ENCODE measurements at regions not wholly inside any gene's neighbourhood (a gene's known extent, or its start where the extent isn't known, plus 50 kb on each side); places are given as distances from the start of the nearest gene placed in this dataset.

DNA sequence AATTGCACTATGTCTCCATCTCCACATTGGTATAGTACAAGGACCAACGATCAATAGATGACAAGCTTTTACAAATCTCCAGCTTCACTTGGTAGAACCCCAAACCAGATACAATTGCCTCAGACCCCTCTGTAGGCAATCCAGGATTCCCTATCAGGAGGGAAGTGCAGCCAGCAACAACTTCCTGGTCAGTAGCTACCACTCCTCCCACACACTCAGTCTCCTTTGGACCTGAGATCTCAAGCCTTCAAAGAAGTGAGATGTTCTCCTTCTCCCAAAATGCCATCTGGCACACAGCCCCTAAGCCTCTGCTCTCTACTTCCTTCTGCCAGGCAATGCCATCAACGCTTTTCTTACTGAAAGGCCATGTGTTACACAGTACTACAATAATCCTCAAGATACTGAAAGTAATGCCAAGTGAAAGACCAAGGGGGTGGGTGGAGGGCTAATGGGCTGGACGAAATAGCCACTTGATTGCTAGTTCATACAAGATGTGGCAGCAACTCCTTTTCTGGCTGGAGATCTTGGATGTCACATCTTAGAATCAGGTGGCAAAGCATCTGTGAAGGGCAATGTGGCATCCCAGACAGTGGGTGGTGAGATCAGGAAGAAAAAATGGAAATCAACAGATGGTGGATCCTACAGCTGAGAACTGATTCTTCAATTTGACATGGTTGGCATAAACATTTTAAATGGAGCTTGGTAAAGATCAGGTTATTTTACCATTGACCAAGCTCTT lies 75.3 kb upstream of the ACP3 start:
- Histone ChIP-seq H3K9ac (ENCODE audit: low read depth in 1 of 2, low read length in 2 of 2) (no peak overlapping the region), H3K36me3 (ENCODE audit: control insufficient read depth in 4 of 4, insufficient read depth in 3 of 4, low read depth in 1 of 4, low read length in 3 of 4) (no peaks in the 10 kb centered on the region), H3K9me3 (ENCODE audit: control insufficient read depth in 4 of 4, low read length in 3 of 4) (peaks cover 0 to 2% (median 0%) of the 10 kb centered on the region in 4 donors), H3K27ac (ENCODE audit: low read depth in 1 of 2, low read length in 2 of 2) (no peak overlapping the region), H3K4me1 (ENCODE audit: control insufficient read depth in 4 of 4, insufficient read depth in 4 of 4, low read length in 3 of 4) (no peaks in the 10 kb centered on the region), H3K27me3 (ENCODE audit: control insufficient read depth in 4 of 4, insufficient read depth in 4 of 4, low read length in 3 of 4) (no peaks in the 10 kb centered on the region), H3K4me3 (ENCODE audit: low read depth in 1 of 3, low read length in 3 of 3) (no peak overlapping the region)
- DNase-seq (ENCODE audit: low spot score) = no peak
- WGBS = 75% methylated on average over 3 of the region's 3 CpGs
- no peak for TF ChIP-seq YY1 (IDR thresholded peaks at IDR 0.05)
- no peak for TF ChIP-seq HNF4A (conservative IDR thresholded peaks at IDR 0.05)
- TF ChIP-seq FOXA1 (IDR thresholded peaks at IDR 0.05) = no peak
- TF ChIP-seq, protein P1, sequence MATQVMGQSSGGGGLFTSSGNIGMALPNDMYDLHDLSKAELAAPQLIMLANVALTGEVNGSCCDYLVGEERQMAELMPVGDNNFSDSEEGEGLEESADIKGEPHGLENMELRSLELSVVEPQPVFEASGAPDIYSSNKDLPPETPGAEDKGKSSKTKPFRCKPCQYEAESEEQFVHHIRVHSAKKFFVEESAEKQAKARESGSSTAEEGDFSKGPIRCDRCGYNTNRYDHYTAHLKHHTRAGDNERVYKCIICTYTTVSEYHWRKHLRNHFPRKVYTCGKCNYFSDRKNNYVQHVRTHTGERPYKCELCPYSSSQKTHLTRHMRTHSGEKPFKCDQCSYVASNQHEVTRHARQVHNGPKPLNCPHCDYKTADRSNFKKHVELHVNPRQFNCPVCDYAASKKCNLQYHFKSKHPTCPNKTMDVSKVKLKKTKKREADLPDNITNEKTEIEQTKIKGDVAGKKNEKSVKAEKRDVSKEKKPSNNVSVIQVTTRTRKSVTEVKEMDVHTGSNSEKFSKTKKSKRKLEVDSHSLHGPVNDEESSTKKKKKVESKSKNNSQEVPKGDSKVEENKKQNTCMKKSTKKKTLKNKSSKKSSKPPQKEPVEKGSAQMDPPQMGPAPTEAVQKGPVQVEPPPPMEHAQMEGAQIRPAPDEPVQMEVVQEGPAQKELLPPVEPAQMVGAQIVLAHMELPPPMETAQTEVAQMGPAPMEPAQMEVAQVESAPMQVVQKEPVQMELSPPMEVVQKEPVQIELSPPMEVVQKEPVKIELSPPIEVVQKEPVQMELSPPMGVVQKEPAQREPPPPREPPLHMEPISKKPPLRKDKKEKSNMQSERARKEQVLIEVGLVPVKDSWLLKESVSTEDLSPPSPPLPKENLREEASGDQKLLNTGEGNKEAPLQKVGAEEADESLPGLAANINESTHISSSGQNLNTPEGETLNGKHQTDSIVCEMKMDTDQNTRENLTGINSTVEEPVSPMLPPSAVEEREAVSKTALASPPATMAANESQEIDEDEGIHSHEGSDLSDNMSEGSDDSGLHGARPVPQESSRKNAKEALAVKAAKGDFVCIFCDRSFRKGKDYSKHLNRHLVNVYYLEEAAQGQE (IDR thresholded peaks at IDR 0.05) = no peak
- no peak for TF ChIP-seq GABPA (IDR thresholded peaks at IDR 0.05 in 1 of 2, conservative IDR thresholded peaks at IDR 0.05 in 1 of 2)
- no peak for TF ChIP-seq TAF1 (conservative IDR thresholded peaks at IDR 0.05)
- TF ChIP-seq, protein P2, sequence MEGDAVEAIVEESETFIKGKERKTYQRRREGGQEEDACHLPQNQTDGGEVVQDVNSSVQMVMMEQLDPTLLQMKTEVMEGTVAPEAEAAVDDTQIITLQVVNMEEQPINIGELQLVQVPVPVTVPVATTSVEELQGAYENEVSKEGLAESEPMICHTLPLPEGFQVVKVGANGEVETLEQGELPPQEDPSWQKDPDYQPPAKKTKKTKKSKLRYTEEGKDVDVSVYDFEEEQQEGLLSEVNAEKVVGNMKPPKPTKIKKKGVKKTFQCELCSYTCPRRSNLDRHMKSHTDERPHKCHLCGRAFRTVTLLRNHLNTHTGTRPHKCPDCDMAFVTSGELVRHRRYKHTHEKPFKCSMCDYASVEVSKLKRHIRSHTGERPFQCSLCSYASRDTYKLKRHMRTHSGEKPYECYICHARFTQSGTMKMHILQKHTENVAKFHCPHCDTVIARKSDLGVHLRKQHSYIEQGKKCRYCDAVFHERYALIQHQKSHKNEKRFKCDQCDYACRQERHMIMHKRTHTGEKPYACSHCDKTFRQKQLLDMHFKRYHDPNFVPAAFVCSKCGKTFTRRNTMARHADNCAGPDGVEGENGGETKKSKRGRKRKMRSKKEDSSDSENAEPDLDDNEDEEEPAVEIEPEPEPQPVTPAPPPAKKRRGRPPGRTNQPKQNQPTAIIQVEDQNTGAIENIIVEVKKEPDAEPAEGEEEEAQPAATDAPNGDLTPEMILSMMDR (IDR thresholded peaks at IDR 0.05; ENCODE audit: low read depth, low read length, missing input control) = no peak
- no peak for TF ChIP-seq HNF4G (IDR thresholded peaks at IDR 0.05)
- TF ChIP-seq NR2F2 (IDR thresholded peaks at IDR 0.05) = no peak
- TF ChIP-seq RXRA (IDR thresholded peaks at IDR 0.05) = no peak
- no peak for TF ChIP-seq JUND (IDR thresholded peaks at IDR 0.05)

DNA sequence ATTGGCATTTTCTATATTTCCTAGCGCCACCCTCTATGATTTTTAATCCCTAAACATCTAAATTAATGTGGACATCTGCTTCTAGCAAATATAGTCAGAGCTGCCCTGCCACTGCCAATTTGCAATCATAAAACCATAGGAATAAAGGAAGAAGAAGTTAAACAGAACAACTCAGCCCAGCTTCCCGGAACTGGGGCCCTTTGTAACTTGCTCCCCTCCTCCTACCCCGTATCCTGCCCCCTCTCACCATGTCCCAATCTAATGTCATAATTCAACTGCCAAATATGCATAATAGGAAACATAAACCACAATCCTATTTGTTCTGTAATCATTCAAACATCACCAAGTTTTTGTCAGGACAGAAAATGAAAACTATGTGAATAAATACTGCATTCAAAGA lies 74.4 kb upstream of the ACP3 start:
- no peak for TF ChIP-seq NR2F2 (IDR thresholded peaks at IDR 0.05)
- no peak for TF ChIP-seq EGR1 (IDR thresholded peaks at IDR 0.05; ENCODE audit: low read depth in 2 of 2)
- TF ChIP-seq, protein P3, sequence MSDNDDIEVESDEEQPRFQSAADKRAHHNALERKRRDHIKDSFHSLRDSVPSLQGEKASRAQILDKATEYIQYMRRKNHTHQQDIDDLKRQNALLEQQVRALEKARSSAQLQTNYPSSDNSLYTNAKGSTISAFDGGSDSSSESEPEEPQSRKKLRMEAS (IDR thresholded peaks at IDR 0.05) = no peak
- TF ChIP-seq, protein P2 (IDR thresholded peaks at IDR 0.05; ENCODE audit: low read depth, low read length, missing input control) = no peak
- TF ChIP-seq, protein P4, sequence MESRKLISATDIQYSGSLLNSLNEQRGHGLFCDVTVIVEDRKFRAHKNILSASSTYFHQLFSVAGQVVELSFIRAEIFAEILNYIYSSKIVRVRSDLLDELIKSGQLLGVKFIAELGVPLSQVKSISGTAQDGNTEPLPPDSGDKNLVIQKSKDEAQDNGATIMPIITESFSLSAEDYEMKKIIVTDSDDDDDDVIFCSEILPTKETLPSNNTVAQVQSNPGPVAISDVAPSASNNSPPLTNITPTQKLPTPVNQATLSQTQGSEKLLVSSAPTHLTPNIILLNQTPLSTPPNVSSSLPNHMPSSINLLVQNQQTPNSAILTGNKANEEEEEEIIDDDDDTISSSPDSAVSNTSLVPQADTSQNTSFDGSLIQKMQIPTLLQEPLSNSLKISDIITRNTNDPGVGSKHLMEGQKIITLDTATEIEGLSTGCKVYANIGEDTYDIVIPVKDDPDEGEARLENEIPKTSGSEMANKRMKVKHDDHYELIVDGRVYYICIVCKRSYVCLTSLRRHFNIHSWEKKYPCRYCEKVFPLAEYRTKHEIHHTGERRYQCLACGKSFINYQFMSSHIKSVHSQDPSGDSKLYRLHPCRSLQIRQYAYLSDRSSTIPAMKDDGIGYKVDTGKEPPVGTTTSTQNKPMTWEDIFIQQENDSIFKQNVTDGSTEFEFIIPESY (IDR thresholded peaks at IDR 0.05) = no peak
- TF ChIP-seq HNF4G (IDR thresholded peaks at IDR 0.05) = no peak
- TF ChIP-seq GABPA (IDR thresholded peaks at IDR 0.05 in 1 of 2, conservative IDR thresholded peaks at IDR 0.05 in 1 of 2) = no peak
- no peak for TF ChIP-seq SP1 (IDR thresholded peaks at IDR 0.05)
- TF ChIP-seq, protein P5, sequence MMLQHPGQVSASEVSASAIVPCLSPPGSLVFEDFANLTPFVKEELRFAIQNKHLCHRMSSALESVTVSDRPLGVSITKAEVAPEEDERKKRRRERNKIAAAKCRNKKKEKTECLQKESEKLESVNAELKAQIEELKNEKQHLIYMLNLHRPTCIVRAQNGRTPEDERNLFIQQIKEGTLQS (IDR thresholded peaks at IDR 0.05) = no peak
- no peak for TF ChIP-seq YY1 (IDR thresholded peaks at IDR 0.05)
- no peak for TF ChIP-seq RAD21 (IDR thresholded peaks at IDR 0.05)
- no peak for TF ChIP-seq RXRA (IDR thresholded peaks at IDR 0.05)
- TF ChIP-seq FOXA2 (IDR thresholded peaks at IDR 0.05) = no peak
- no peak for TF ChIP-seq JUND (IDR thresholded peaks at IDR 0.05)
- H3K36me3 ChIP-seq (ENCODE audit: control insufficient read depth in 4 of 4, insufficient read depth in 3 of 4, low read depth in 1 of 4, low read length in 3 of 4) = no peaks in the 10 kb centered on the region
- no peaks in the 10 kb centered on the region for H3K27me3 ChIP-seq (ENCODE audit: control insufficient read depth in 4 of 4, insufficient read depth in 4 of 4, low read length in 3 of 4)
- no peak overlapping the region for H3K27ac ChIP-seq (ENCODE audit: low read depth in 1 of 2, low read length in 2 of 2)
- no peak for DNase-seq (ENCODE audit: low spot score)
- H3K9me3 ChIP-seq (ENCODE audit: control insufficient read depth in 4 of 4, low read length in 3 of 4) = peaks cover 0 to 2% (median 0%) of the 10 kb centered on the region in 4 donors
- no peak overlapping the region for H3K9ac ChIP-seq (ENCODE audit: low read depth in 1 of 2, low read length in 2 of 2)
- WGBS = 71% methylated on average over 3 of the region's 3 CpGs
- H3K4me3 ChIP-seq (ENCODE audit: low read depth in 1 of 3, low read length in 3 of 3) = no peak overlapping the region
- H3K4me1 ChIP-seq (ENCODE audit: control insufficient read depth in 4 of 4, insufficient read depth in 4 of 4, low read length in 3 of 4) = no peaks in the 10 kb centered on the region

All from liver (tissue), 8 donors.